Activated gamma-delta T cell (primary cell): ENCODE measurements at regions not wholly inside any gene's neighbourhood (a gene's known extent, or its start where the extent isn't known, plus 50 kb on each side); places are given as distances from the start of the nearest gene placed in this dataset.

ENCODE experiments used
- DNase-seq: peaks from one replicate; lab custom pipeline; 2025; lab: John Stamatoyannopoulos, UW

DNA sequence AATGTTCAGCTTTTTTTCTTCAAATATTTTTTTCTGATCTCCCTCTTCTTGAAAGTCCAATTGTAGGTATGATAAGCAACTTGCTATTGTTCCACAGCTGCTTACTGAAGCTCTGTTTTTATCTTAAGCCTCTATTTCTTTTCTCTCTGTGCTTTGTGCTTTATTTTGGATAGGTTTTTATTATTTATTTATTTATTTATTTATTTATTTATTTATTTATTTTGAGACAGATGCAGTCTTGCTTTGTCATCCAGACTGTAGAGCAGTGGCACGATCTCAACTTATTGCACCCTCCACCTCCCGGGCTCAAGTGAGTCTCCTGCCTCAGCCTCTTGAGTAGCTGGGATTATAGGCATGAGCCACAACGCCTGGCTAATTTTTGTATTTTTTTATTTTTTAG, 199.4 kb downstream of the KLF12 start:
- no peak for DNase-seq

DNA sequence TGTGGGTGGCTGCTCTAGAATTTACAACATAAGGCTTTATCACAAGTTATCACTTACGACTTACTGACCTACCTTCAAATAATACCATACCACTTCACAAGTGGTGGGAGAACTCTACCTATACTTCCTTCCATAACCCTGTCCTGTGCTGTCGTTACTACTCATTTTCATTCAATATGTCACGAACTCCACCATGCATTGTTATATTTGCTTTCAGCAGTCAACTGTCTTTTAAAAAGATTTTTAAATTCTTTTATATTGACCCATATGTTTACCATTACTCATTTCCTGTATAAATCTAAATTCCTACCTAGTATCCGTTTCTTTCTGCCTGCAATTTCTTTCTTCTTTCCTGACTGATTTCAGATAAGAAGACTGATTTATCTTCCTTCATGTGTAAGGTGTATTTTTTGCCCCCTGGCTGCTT, 200.0 kb downstream of the KLF12 start:
- no peak for DNase-seq

DNA sequence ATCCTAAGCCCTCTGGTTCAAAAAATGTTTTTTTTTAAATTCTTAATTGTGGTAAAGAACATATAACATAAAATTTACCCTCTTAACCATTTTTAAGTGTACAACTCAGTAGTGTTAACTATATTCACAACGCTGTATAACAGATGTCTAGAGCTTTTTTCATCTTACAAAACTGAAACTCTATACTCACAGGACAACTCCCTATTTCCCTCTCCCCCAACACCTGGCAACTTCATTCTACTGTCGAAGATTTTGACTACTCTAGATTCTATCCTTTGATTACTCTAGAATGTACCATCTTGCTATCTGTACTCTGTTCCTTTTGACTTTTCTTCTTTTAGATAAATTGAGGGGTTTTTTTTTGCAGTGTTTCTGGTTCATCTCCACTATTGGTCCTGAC, 200.4 kb downstream of the KLF12 start:
- no peak for DNase-seq

DNA sequence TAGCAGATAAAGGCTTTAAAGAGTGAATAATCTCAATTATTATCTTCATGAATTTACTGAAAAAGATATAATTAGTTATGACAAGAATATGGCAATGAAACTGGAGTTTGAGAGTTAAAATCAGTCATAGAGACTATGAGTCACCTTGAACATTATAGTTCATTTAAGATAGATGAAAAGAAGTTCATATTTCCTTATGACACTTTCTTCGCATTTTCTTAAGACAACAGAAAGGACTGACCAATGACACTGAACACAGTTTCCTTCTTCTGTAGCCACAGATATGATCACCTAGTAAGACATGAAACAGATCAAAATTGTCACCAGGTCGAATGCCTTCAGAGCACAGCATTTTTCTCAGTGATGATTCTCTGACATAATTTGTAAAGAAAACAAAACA, 202.1 kb downstream of the KLF12 start:
- no peak for DNase-seq

DNA sequence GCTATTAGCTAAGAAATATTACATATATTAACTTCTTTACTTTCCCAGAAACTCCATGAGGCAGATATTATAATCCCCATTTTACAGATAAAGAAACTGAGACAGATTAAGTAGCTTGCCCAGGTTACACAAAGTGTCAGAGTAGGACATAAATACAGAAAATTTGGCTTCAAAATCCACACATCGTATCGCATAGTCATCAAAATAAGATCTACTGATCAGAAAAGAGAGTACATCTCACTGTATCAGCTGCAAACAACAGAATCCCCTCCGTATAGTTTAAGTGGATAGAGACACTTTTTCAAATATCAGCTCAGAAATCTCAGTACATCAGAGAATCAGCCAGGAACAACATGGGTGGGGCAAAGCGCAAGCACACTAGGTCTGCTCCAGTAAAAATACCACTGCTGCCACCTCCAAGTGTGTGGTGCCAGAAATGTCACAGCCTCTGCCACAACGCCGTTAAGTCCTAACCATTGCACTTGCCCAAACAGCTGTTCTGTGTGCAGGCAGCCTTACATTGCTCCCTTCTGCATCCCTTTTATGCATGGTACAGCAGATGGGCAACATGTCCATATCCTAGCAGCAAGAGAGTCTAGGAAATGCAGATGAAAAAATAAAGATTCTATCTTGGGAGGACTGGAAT, 204.8 kb downstream of the KLF12 start:
- no peak for DNase-seq

DNA sequence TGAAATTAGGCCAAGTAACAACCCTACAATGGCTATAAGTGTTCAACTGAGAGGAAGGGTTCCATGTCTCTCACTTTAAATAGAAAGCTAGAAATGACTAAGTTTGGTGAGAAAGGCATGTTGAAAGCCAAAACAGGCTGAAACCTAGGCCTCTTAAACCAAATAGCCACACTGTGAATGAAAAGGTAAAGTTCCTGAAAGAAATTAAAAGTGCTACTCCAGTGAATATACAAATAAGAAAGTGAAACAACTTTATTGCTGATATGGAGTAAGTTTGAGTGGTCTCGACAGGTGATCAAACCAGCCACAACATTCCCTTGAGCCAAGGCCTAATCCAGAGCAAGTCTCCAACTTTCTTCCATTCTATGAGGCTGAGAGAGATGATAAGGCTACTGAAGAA, 209.6 kb downstream of the KLF12 start:
- no peak for DNase-seq

DNA sequence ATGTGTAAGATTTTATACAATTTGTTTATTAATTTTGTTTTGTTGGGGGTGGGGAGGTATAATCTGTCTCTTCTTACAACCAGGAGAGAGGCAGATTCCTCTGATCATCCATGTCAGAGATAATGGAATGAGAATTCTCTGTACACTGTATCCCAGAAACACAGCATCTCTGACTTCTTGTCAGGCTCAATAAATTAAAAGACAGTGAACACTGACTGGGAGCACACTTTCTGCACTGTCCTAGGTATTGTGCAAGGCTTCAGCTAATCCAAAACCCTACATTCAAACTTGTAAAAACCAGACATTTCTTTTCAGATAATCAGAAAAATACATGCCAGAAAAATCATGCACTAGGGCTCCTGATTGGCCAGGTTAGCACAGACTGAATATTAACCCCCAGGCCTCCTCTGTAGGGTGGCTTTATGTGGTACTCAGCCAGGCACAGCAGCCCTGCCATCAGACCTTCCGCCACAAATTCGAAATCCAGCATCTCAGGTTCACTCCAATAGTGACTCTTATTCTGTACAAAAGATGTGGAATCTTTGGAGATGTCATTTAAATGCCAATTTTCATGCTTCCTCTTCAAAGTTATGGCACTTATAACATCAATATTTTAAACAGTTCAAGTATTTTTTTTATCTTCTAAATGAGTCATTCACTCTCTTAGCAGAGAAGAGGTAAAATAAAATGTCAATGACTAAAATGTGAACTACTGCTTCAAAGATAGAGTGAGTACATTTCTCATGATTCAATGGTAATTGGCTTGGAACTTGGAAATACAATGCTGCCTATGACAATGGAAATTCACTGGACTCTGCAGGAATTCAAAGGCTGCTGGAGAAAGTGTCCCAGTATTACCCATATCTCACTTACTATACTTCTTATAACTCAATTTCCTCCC, 211.5 kb downstream of the KLF12 start:
- no peak for DNase-seq

DNA sequence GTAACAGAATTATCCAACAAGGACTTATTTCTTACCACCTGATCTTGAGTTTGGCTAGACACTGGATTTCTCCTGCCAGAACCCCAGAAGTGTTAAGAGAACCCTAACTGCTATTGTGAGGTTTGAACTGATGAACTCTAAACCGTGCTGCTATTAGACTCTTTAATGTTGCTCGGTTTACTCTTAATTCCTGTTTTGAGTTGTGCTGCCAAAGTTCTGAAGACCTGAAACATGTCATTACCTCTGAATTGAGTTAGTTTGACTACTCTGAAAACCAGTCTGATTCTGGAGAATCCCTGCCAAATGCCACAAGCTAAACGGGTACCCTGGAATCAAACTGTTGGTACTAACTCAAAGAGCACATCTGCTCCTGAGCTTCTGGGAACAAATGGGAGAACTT, 215.5 kb downstream of the KLF12 start:
- DNase-seq: no peak

DNA sequence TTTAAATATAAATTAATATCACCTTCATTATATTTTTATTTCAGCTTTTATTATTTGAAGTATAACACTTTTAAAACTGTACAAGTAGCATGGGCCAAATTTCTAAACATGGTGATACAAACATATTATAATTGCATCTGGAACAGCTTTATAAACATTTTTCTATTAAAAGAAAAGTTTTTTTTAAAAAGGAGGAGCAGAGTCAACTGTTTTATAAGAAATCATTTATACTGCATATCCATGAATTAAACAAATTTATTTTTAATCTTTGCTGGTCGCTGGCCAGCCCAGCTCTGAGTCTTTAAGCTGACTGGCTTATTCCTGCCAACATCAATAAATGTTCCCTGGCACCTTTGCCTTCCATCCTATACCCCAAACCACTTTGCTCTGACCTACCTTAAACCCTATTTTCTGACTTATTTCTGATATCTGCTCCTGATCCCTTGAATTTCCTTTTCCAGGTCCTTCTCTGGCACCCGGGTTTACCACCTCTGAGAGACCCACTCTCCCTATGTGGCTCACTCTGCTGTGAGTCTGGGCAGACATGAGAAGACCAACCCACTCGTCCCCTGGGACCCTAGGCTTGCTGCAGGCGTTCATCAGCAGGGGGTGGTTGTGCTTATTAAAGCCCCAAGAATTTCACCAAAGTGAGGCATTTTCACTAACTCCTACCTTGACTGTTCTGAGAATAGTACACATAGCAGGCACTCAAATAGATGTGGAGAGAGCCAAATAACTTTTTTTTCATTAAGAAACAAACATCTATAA, 220.3 kb downstream of the KLF12 start:
- DNase-seq: no peak

DNA sequence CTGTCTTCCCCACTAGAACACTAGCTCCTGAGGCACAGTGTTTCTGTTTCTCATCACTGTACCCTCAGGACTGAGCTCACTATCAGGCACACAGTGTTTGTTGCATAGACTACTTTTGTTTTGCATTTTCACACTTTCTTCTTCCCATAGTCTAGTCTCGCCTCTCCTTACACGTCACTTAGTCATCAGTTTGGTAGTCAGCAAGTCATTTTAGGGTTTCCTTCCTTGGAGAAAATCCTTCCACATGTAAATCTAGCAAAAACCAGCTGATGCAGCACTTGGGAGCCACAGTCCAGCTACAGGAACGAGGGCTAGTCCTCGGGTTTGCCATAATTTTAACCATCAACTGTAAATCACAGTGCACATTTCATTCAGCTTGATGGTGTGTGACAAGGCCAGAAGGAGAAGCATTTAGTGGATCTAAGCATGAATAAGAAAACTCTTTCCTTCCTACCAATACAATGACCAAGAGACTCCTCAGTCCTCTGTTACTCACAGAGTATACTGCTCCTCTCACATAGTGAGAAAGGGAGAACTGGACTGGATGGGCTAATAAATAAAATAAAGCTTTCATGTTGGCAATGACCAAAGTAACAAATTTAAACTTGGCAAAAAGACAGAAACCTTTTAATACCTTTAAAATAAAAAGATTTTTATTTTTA, 221.0 kb downstream of the KLF12 start:
- no peak for DNase-seq

DNA sequence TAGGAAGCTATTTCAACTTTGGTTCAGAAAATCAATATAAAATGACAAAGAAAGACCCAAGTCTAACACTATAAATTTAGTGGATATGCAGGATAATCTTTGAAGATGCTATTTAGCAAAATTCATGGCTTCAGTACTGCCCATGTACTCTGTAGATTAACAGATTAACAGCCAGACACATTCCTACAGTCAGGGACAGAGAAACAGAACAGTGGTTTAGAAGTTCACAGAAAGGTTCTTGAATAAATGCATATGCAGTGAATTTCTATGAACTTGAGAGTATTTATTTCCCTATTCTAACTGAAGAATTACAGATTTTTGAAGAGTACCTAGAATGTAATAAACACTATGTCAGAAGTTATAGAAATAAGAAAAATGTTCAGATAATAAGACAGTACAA, 222.8 kb downstream of the KLF12 start:
- DNase-seq: no peak

DNA sequence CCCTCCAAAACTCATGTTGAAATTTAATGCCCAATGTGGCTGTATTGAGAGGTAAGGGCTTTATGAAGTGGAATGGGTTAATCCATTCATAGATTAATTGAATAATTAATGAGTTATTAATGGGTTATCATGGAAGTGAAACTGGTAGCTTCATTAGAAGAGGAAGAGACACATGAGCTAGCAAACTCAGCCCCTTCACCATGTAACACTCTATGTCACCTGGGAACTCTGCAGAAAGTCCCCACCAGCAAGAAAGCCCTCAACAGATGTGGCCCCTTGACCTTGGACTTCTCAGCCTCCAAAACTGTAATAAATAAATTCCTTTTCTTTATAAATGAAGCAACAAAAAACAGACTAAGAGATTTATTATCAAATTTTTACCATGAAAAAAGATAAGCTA, 223.5 kb downstream of the KLF12 start:
- no peak for DNase-seq

DNA sequence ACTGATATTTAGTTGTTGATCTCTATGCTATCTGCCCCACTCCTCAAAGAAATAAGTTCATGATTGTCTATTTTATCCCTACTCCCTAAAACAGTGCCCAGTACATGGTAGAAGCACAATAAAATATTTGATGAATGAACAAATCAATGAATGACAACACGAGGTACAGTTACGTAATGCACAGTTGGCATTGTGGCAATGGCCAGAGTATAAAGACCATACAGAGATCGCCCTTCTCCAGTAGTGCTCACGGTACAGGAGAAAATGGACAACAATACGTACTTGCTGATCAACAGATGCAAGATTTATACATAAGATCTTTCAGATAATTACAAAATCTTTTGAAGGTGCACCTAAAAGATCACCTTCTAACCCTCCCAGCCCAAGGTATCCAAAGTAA, 225.4 kb downstream of the KLF12 start:
- no peak for DNase-seq

DNA sequence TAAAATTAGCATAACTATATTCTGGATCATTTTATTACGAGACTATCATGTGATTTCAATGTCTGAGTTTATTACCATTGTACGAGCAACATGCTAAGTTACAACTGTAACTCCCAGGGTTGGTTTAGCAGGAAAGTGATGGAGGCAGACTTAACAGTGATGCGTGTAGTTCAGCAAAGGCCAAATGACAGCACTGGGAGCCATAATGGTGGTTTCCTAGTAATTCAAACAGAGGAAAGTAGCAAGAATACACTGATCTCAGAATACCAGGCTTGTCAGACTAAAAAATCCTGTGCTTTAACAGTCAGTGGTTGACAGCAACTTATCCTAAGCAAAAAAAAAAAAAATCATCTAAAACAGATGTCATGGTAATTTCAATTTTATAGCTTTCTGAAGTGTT, 229.6 kb downstream of the KLF12 start:
- no peak for DNase-seq

DNA sequence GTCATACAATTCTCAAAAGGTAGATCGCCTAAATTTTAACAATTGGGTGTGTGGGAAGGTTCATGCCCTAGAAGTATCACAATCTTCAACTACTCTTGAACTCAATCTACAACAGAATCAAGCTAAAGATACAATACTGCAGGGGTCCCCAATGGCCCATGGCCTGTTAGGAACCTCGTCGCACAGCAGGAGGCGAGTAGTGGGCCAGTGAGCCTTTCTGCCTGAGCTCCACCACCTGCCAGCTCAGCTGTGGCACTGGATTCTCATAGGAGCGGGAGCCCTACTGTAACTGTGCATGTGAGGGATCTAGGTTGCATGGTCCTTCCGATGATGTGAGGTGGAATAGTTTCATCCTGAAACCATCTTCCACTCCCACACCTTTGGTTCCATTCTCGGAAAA, 230.6 kb downstream of the KLF12 start:
- DNase-seq: no peak

DNA sequence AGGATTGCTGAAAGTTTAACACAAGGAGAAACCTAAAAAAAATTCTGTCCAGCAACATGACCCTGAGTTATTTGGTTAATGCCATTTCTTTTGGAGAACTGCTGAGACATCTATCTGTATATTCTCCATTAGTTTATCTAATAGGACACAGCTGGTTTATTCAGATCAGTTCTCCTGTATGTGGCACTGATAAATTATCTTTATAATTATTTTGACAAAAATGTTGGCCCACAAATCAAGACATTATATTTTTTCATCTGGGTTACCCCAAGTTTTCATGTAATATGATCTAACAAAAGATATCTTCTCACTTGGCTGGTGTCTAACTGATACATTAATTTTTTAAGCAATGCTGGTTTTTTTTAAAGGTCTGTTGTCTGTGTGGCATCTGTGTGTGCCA, 231.4 kb downstream of the KLF12 start:
- DNase-seq: no peak

DNA sequence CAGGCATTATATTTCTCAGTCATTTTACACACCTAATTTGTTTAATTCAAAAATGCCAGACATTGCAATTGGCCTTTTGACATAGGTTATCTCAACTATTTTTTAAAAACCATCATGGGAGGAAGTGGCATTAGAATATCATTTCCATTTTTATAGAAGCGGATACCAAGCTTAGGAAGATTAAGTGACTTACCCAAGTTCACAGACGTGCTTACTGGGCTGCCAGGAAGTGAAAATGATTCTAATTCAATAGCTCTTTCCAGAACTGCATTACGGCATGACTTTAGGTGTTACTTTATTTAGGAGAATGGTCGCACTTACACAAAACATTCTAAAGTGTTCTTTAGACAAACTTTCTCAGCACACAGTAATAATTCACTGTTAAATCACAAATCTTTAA, 231.9 kb downstream of the KLF12 start:
- DNase-seq: no peak

DNA sequence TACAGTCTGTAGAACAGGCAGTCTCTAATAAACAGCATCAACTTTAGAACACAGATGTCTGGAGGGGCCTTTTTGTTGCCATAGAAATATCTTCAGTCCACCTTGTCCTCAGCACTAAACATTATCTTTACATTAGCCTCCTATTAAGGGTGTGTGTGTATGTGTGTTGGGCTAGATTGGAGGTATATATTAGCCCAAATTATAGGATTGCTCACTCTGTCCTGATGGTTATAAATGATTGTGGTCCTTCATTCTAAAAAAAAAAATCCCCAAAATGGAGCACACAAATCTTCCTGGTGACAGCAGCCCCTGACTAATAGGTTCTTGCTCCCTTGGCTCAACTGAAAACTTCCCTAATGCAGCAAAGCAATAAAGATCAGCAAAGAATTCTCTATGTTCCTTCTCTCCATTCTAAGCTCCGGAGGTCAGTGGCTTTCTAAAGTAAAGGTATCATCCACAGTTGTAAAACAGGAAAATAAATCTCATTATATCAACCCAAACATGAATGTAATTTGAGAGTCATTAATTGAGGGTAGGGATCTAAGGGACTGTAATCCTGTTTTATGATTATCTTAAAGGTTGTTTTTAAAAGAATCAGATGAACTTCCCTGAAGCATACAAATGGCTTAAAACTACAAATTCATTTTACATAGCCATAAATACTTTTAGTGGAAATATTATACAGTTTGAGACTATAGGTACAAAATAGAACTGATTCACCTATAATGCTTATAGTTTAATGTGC, 232.7 kb downstream of the KLF12 start:
- no peak for DNase-seq

DNA sequence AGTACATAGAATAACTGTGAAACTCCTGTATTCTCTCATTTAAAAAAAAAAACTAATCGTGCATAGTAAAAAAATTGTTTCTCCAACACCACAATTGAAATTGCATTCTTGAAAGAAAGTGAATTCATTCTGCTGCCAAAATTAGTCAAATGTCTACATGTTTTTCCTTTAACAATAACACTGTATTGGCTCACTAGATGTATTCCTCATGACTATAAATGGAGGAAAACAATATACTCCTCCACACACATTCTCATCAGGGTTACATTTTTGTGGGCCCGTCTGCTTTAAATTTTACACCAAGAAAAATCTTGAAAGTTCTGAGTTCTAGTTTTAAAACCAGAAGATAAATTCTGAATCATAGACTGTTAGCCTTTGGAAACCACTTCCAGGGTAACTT, 233.6 kb downstream of the KLF12 start:
- no peak for DNase-seq

DNA sequence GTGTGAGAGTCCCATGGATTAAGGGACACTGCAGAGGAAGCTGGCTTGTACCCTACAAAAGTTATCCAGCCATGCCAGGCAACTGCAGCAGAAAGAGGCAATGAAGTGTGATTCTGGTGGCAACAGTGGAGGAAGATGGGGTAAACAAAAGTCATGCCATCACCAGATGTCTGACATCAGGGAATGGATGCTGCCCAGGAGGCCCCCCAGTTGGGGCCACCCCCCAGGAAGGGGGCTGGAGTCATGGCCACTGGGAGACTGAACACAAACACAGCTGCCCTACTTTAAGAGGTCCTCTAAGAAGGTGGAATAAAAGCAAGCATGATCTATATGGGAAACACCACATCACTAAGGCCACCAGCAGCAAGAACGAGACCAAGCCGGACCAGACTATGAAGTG, 235.3 kb downstream of the KLF12 start:
- no peak for DNase-seq

DNA sequence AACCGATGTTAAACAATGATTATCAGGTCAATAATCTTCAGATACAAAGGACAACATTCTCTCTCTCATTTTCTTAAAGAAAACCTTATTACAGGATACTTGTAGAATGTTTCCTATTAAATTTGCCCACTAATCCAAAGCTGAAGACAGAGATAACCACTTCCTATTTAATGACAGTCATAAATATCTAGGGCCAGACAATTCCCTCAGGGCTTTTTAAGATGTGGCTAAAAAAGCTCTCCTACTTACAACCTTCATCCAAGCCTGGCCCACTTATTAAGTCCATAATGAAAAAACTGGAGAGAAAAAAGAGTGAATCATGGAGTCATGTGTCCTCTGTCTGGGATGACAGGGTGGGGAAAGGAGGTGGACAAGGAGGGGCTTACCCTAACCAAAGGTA, 235.9 kb downstream of the KLF12 start:
- DNase-seq: no peak
